ENCODE measurements at regions not wholly inside any gene's neighbourhood (a gene's known extent, or its start where the extent isn't known, plus 50 kb on each side); places are given as distances from the start of the nearest gene placed in this dataset.

- DNase-seq: no peak
These were observed 713.6 kb downstream of the TLE4 start for GRCh38 chr9:80285326-80285725.

GRCh38 chr9:80282766-80283165 lies 711.0 kb downstream of the TLE4 start:
- no peak for DNase-seq

GRCh38 chr9:80259079-80259478 lies 687.3 kb downstream of the TLE4 start:
- no peak for DNase-seq

GRCh38 chr9:80251778-80252177 lies 680.0 kb downstream of the TLE4 start:
- no peak for DNase-seq

GRCh38 chr9:80242022-80242421 lies 670.3 kb downstream of the TLE4 start:
- no peak for DNase-seq

- DNase-seq: no peak
These were observed 664.0 kb downstream of the TLE4 start for GRCh38 chr9:80235752-80236151.

GRCh38 chr9:80233906-80234305 lies 662.1 kb downstream of the TLE4 start:
- DNase-seq: no peak

GRCh38 chr9:80233102-80233843 lies 661.5 kb downstream of the TLE4 start:
- no peak for DNase-seq

GRCh38 chr9:80231318-80232236 lies 659.8 kb downstream of the TLE4 start:
- no peak for DNase-seq

GRCh38 chr9:80223897-80224296 lies 652.1 kb downstream of the TLE4 start:
- no peak for DNase-seq

- no peak for DNase-seq
These were observed 650.9 kb downstream of the TLE4 start for GRCh38 chr9:80222466-80223169.

- no peak for DNase-seq
These were observed 646.6 kb downstream of the TLE4 start for GRCh38 chr9:80218328-80218727.

GRCh38 chr9:80213613-80214012 lies 641.8 kb downstream of the TLE4 start:
- DNase-seq: no peak

GRCh38 chr9:80208696-80209095 lies 636.9 kb downstream of the TLE4 start:
- DNase-seq: no peak

- no peak for DNase-seq
These were observed 632.3 kb downstream of the TLE4 start for GRCh38 chr9:80204054-80204453.

GRCh38 chr9:80197661-80198060 lies 625.9 kb downstream of the TLE4 start:
- no peak for DNase-seq

GRCh38 chr9:80191108-80191507 lies 619.3 kb downstream of the TLE4 start:
- no peak for DNase-seq

GRCh38 chr9:80188579-80188978 lies 616.8 kb downstream of the TLE4 start:
- DNase-seq: no peak

GRCh38 chr9:80185112-80185738 lies 613.5 kb downstream of the TLE4 start:
- no peak for DNase-seq

GRCh38 chr9:80177949-80178480 lies 606.2 kb downstream of the TLE4 start:
- DNase-seq: no peak

- no peak for DNase-seq
These were observed 603.8 kb downstream of the TLE4 start for GRCh38 chr9:80175286-80176150.

GRCh38 chr9:80163889-80164288 lies 592.1 kb downstream of the TLE4 start:
- no peak for DNase-seq

Data from SHP77 (cell line).